Fibroblast of mammary gland (primary cell): ENCODE measurements at regions not wholly inside any gene's neighbourhood (a gene's known extent, or its start where the extent isn't known, plus 50 kb on each side); places are given as distances from the start of the nearest gene placed in this dataset.

Experiments
- DNase-seq: peaks from one replicate; pipeline ENCODE4 v3.0.0-alpha.2; 2010; ENCODE audit warnings: low read depth
- H3K4me3 ChIP-seq: 2 replicates; pipeline ENCODE4 v1.5.1; 2011; ENCODE audit warnings: low read depth, mild to moderate bottlenecking, low read length, moderate library complexity; ENCODE audit not compliant: control insufficient read depth
- TF ChIP-seq, protein P1 (sequence below): conservative IDR thresholded peaks from 2 replicates; pipeline ENCODE4 v1.5.1; 2011; ENCODE audit warnings: low read depth, low read length, inconsistent platforms; ENCODE audit not compliant: control insufficient read depth, insufficient read depth

DNA sequence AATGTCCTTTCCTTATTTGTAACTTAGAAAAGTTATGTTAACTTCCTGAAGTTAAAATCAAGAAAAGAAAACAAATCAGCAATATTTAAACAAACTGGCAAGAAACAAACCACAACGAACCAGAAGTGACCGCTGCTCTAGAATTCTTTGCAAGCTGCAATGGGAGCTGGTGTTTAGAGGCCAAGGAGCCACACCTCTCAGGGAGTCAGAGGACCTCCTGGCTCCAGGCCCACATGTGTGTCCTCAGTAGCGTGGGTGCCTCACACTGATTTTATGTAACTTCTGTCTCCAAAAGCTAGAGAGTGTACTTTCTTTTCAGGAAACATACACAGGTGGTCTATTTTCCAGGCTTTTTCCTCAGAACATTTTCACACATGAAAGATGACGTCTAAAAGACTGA is 100.4 kb downstream of the IRX2 start:
- TF ChIP-seq, protein P1, sequence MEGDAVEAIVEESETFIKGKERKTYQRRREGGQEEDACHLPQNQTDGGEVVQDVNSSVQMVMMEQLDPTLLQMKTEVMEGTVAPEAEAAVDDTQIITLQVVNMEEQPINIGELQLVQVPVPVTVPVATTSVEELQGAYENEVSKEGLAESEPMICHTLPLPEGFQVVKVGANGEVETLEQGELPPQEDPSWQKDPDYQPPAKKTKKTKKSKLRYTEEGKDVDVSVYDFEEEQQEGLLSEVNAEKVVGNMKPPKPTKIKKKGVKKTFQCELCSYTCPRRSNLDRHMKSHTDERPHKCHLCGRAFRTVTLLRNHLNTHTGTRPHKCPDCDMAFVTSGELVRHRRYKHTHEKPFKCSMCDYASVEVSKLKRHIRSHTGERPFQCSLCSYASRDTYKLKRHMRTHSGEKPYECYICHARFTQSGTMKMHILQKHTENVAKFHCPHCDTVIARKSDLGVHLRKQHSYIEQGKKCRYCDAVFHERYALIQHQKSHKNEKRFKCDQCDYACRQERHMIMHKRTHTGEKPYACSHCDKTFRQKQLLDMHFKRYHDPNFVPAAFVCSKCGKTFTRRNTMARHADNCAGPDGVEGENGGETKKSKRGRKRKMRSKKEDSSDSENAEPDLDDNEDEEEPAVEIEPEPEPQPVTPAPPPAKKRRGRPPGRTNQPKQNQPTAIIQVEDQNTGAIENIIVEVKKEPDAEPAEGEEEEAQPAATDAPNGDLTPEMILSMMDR: no peak
- no peak overlapping the region for H3K4me3 ChIP-seq
- peak; percentile 39 for DNase-seq

DNA sequence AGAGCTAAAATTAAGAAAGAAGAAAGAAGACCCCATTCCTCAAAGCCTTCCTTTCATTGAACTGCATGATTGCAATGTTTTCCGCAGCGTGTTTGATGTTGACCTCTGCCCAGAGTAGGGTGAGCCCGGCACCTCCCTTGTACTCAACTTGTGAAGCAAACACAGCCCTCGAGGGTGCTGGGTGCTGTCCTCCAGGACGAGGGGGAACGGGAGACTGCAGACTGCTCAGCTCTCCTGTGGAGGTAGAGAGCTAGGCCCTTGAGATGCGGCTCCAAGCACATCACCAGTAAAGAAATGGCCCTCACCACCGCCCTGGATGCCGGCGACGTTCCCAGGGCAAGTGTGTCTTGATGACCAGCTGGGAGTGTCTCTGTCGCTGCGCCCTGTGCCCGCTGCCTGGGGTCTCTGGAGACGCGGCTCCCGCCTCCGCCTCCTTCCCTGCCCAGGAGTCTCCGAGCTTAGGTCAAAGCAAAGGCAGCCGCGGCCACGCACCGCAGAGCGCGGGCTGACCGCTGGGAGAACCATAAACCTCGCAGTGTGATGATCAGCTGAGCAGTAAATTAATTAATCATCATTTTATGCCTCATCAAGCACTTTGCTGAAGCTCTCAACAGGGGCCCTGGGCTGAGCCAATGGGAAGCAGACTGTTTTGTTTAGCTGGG is 108.7 kb downstream of the IRX2 start:
- no peak overlapping the region for H3K4me3 ChIP-seq
- DNase-seq: no peak
- TF ChIP-seq, protein P1: no peak

DNA sequence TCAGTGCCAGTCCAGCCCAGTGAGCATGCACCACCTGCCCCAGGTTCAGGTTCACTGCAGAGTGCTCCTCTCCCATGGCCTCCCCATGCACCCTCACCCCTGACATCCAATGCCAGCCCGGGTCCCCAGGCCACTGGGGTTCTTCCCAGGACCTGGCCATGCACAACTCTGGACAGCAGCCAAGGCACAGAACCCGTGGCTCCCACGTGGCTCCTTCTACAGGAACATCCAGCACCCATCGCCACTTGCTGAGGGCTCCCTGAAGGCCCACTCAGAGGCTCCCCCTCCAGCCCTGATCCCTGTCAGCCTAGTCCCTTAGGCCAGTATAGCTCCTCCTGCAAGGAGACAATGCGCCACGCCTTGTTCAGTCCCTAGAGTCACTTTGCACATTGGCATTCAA is 110.8 kb downstream of the IRX2 start:
- no peak for DNase-seq
- TF ChIP-seq, protein P1: no peak
- no peak overlapping the region for H3K4me3 ChIP-seq

DNA sequence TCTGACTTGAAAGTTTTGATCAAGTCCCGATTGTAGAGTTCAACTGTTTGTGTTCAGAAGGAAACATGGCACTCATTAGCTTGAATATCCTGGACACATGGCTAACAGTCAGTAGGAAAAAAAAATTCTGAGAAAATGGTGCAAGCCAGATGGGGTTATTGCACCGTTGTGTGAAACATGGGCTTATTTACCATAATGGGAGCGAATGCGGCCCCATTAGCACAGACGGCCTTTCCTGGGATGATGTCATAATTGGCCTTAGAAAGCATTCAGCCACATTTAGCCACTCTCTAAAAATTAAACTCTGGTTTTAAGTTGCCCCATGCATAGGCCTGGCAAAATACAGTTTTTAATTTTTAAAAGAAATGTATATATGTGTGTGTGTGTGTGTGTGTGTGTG is 112.1 kb downstream of the IRX2 start:
- TF ChIP-seq, protein P1: no peak
- no peak for DNase-seq
- H3K4me3 ChIP-seq: no peak overlapping the region

DNA sequence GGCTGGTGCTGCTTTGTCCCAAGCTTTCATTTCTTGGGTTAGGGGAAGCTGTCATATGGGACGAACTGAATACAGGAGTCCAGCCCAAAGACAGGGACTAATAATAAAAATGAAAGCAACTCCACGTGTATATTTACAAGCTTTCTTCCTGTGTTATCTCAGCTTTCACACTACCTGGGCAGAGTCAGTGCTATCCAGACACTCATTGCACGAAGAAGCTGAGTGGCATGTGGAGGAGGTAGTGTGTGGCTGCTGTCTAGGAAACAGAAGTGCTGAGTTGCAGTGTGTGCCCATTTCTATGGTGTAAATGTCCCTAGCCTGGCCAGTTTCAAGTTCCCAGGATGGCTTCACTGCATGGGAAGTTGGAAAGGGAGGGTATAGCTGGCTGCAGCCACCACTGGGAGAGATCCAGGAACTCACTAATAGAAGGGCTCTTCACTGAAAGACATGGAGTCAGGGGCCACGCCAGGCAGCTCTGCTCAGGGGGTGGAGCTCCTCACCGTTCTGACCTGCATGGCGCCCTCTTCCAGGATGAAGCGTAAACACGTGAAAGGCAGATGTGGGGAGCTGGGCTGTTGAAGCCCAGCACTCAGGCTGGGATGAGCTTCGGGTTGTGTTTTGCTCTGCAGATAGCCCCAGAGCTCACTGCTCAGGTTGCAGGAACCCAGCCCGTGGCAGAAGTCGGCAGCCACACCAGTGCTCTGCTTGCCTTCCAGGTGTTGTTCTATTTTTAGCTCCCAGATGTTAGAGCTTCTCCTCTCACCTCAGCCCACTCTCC is 116.9 kb downstream of the IRX2 start:
- H3K4me3 ChIP-seq: no peak overlapping the region
- DNase-seq: no peak
- TF ChIP-seq, protein P1: no peak

DNA sequence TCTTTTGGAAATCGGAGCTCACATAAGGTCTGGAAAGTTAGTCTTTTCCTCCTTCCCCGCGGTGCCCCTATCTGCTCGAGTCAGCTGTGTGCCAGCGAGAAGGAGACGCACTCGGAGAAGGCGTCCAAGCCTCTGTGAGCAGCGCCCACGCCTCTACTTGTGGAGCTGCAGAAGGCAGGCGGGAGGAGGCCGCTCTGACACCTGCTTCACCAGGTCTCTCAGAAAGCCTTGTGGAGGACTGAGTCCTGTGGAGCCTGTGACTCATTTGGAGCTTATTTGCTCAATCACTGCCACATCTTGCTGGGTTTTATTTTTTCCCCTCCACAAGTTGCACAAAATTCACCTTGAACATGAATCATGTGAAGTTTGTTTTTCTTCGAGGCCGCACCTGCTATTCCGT is 117.5 kb downstream of the IRX2 start:
- DNase-seq: no peak
- TF ChIP-seq, protein P1: no peak
- no peak overlapping the region for H3K4me3 ChIP-seq
